ENCODE measurements at regions not wholly inside any gene's neighbourhood (a gene's known extent, or its start where the extent isn't known, plus 50 kb on each side); places are given as distances from the start of the nearest gene placed in this dataset.

- no peak for TF ChIP-seq PATZ1 (tag by site-specific recombination; IDR thresholded peaks at IDR 0.05)
- TF ChIP-seq ZNF837 (tag by site-specific recombination; IDR thresholded peaks at IDR 0.05) = no peak
- TF ChIP-seq REPIN1 (tag by site-specific recombination; IDR thresholded peaks at IDR 0.05; ENCODE audit: low read depth) = no peak
- no peak for TF ChIP-seq ATF2 (tag by site-specific recombination; IDR thresholded peaks at IDR 0.05; ENCODE audit: low read depth)
- TF ChIP-seq ZNF138 (tag by site-specific recombination; IDR thresholded peaks at IDR 0.05; ENCODE audit: borderline replicate concordance) = no peak
- TF ChIP-seq, protein P1, sequence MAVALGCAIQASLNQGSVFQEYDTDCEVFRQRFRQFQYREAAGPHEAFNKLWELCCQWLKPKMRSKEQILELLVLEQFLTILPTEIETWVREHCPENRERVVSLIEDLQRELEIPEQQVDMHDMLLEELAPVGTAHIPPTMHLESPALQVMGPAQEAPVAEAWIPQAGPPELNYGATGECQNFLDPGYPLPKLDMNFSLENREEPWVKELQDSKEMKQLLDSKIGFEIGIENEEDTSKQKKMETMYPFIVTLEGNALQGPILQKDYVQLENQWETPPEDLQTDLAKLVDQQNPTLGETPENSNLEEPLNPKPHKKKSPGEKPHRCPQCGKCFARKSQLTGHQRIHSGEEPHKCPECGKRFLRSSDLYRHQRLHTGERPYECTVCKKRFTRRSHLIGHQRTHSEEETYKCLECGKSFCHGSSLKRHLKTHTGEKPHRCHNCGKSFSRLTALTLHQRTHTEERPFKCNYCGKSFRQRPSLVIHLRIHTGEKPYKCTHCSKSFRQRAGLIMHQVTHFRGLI (tag by site-specific recombination; IDR thresholded peaks at IDR 0.05) = no peak
Observed at GRCh38 chr2:146547236-146547635, 1297.6 kb upstream of the ACVR2A start (continued).

DNA sequence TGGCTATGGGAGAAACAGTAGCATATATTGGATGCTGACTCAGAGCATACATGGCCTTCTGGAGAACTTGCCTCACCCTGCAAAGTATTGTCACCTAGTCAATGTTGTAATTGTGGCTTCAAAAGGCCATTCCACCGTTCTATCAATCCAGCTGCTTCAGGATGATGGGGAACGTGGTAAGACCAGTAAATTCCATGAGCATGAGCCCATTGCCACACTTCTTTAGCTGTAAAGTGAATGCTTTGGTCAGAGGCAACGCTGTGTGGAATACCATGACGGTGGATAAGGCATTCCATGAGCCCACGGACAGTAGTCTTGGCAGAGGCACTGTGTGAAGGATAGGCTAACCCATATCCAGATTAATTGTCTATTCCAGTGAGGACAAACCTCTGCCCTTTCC is 1300.1 kb upstream of the ACVR2A start:
- H3K9me3 ChIP-seq (ENCODE audit: control insufficient read depth, insufficient read depth, low read depth, low read length) = no peaks in the 10 kb centered on the region
- H3K4me1 ChIP-seq (ENCODE audit: control insufficient read depth, insufficient read depth, low read length) = no peaks in the 10 kb centered on the region
- no peaks in the 10 kb centered on the region for H3K36me3 ChIP-seq (ENCODE audit: control insufficient read depth in 2 of 2, insufficient read depth in 1 of 2, low read length in 2 of 2)
- H3K4me3 ChIP-seq (ENCODE audit: low read depth, low read length) = no peak overlapping the region
- ChIA-PET CTCF (no interaction called here), POLR2A (no interaction called here)
- TF ChIP-seq, protein P2, sequence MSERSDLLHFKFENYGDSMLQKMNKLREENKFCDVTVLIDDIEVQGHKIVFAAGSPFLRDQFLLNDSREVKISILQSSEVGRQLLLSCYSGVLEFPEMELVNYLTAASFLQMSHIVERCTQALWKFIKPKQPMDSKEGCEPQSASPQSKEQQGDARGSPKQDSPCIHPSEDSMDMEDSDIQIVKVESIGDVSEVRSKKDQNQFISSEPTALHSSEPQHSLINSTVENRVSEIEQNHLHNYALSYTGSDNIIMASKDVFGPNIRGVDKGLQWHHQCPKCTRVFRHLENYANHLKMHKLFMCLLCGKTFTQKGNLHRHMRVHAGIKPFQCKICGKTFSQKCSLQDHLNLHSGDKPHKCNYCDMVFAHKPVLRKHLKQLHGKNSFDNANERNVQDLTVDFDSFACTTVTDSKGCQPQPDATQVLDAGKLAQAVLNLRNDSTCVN (tag by site-specific recombination; optimal IDR thresholded peaks at IDR 0.05) = no peak
- TF ChIP-seq SCRT2 (tag by site-specific recombination; IDR thresholded peaks at IDR 0.05) = no peak
- no peak for TF ChIP-seq ZSCAN16 (tag by site-specific recombination; IDR thresholded peaks at IDR 0.05)
- TF ChIP-seq TRIM28 (IDR thresholded peaks at IDR 0.05; ENCODE audit: borderline replicate concordance, low read length) = no peak
- TF ChIP-seq YY1 (tag by site-specific recombination; IDR thresholded peaks at IDR 0.05) = no peak
- no peak for TF ChIP-seq ZNF157 (tag by site-specific recombination; IDR thresholded peaks at IDR 0.05)
- TF ChIP-seq, protein P3, sequence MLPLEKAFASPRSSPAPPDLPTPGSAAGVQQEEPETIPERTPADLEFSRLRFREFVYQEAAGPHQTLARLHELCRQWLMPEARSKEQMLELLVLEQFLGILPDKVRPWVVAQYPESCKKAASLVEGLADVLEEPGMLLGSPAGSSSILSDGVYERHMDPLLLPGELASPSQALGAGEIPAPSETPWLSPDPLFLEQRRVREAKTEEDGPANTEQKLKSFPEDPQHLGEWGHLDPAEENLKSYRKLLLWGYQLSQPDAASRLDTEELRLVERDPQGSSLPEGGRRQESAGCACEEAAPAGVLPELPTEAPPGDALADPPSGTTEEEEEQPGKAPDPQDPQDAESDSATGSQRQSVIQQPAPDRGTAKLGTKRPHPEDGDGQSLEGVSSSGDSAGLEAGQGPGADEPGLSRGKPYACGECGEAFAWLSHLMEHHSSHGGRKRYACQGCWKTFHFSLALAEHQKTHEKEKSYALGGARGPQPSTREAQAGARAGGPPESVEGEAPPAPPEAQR (tag by site-specific recombination; IDR thresholded peaks at IDR 0.05) = no peak
- TF ChIP-seq ZNF548 (tag by site-specific recombination; IDR thresholded peaks at IDR 0.05) = no peak
- TF ChIP-seq, protein P4, sequence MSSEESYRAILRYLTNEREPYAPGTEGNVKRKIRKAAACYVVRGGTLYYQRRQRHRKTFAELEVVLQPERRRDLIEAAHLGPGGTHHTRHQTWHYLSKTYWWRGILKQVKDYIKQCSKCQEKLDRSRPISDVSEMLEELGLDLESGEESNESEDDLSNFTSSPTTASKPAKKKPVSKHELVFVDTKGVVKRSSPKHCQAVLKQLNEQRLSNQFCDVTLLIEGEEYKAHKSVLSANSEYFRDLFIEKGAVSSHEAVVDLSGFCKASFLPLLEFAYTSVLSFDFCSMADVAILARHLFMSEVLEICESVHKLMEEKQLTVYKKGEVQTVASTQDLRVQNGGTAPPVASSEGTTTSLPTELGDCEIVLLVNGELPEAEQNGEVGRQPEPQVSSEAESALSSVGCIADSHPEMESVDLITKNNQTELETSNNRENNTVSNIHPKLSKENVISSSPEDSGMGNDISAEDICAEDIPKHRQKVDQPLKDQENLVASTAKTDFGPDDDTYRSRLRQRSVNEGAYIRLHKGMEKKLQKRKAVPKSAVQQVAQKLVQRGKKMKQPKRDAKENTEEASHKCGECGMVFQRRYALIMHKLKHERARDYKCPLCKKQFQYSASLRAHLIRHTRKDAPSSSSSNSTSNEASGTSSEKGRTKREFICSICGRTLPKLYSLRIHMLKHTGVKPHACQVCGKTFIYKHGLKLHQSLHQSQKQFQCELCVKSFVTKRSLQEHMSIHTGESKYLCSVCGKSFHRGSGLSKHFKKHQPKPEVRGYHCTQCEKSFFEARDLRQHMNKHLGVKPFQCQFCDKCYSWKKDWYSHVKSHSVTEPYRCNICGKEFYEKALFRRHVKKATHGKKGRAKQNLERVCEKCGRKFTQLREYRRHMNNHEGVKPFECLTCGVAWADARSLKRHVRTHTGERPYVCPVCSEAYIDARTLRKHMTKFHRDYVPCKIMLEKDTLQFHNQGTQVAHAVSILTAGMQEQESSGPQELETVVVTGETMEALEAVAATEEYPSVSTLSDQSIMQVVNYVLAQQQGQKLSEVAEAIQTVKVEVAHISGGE (tag by site-specific recombination; conservative IDR thresholded peaks at IDR 0.05; ENCODE audit: low read depth) = no peak
- no peak for TF ChIP-seq ZNF362 (tag by site-specific recombination; IDR thresholded peaks at IDR 0.05)
- TF ChIP-seq ZFP41 (tag by site-specific recombination; IDR thresholded peaks at IDR 0.05; ENCODE audit: borderline replicate concordance) = no peak
- H3K27ac ChIP-seq (ENCODE audit: extremely low read depth, low read depth, low read length) = no peak overlapping the region

Measured in HEK293 (cell line).